A549 (cell line): ENCODE measurements at regions not wholly inside any gene's neighbourhood (a gene's known extent, or its start where the extent isn't known, plus 50 kb on each side); places are given as distances from the start of the nearest gene placed in this dataset.

Source experiments
- CBX2 ChIP-seq: fragments of 200-600 bp; sonication (generic); IDR thresholded peaks from 2 replicates; pipeline ENCODE4 v1.6.1; 2016; ENCODE audit warnings: low read depth, mild to moderate bottlenecking, borderline replicate concordance
- CTCF ChIP-seq: fragments of >200 bp; sonication (Bioruptor Twin); formaldehyde crosslinking; IDR thresholded peaks from 3 replicates; pipeline ENCODE4 v1.5.1; 2016
- E2F6 ChIP-seq: IDR thresholded peaks from 2 replicates; pipeline ENCODE4 v1.6.1; 2012; ENCODE audit warnings: low read depth, borderline replicate concordance
- MAFK ChIP-seq: fragments of 450-650 bp; IDR thresholded peaks from 2 replicates; pipeline ENCODE4 v1.6.1; 2014; ENCODE audit not compliant: partially characterized antibody
- POLR2AphosphoS2 ChIP-seq: conservative IDR thresholded peaks from 2 replicates; pipeline ENCODE4 v1.6.1; 2012; ENCODE audit warnings: low read length, improper control_type of control experiment, inconsistent platforms
- RAD21 ChIP-seq, 2 experiments: fragments of >200 bp in 1 of 2; sonication (Bioruptor Twin) in 1 of 2; formaldehyde crosslinking in 1 of 2; IDR thresholded peaks in 1 of 2; conservative IDR thresholded peaks in 1 of 2; 2 replicates in 1 of 2; 3 replicates in 1 of 2; pipeline ENCODE4 v1.6.1; 2012 to 2018; ENCODE audit warnings: inconsistent platforms in 1 of 2

- no peak for TF ChIP-seq RAD21 (conservative IDR thresholded peaks at IDR 0.05 in 1 of 2, IDR thresholded peaks at IDR 0.05 in 1 of 2)
- no peak for TF ChIP-seq E2F6
- no peak for TF ChIP-seq CBX2
- no peak for TF ChIP-seq CTCF
- TF ChIP-seq POLR2AphosphoS2: no peak
- no peak for TF ChIP-seq MAFK
Observed at GRCh38 chr18:66708646-66709045, 104.8 kb upstream of the CDH19 start.
